ENCODE measurements at regions not wholly inside any gene's neighbourhood (a gene's known extent, or its start where the extent isn't known, plus 50 kb on each side); places are given as distances from the start of the nearest gene placed in this dataset.

DNA sequence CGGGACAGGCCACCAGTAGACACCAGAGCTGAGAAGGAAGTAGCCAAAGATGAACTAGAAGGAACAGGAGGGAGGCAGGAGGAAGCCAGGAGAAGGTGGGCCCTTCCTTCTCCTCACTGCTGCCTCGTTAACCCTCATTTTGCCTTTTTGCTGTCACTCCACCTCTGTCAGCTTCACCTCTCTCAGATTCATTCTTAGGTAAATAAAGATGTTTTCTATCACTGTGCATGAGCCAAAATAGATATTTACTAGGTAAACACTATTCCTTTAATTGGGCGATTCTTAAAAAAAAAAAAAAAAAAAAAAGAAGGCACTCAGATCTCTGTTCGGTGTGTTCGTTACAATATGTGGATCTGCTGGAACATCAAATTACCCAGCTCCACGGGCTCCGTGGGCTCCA, 112.3 kb downstream of the GLUL start:
- Histone ChIP-seq H3K27ac (replicated peaks) (no peak overlapping the region), H3K4me3 (replicated peaks; ENCODE audit: insufficient read depth, low read length) (no peak overlapping the region), H3K27me3 (ENCODE audit: insufficient read depth, poor library complexity, severe bottlenecking) (no peaks in the 10 kb centered on the region)
- no peak for DNase-seq (ENCODE audit: low read depth in 1 of 2, low spot score in 1 of 2)
- TF ChIP-seq, protein P1, sequence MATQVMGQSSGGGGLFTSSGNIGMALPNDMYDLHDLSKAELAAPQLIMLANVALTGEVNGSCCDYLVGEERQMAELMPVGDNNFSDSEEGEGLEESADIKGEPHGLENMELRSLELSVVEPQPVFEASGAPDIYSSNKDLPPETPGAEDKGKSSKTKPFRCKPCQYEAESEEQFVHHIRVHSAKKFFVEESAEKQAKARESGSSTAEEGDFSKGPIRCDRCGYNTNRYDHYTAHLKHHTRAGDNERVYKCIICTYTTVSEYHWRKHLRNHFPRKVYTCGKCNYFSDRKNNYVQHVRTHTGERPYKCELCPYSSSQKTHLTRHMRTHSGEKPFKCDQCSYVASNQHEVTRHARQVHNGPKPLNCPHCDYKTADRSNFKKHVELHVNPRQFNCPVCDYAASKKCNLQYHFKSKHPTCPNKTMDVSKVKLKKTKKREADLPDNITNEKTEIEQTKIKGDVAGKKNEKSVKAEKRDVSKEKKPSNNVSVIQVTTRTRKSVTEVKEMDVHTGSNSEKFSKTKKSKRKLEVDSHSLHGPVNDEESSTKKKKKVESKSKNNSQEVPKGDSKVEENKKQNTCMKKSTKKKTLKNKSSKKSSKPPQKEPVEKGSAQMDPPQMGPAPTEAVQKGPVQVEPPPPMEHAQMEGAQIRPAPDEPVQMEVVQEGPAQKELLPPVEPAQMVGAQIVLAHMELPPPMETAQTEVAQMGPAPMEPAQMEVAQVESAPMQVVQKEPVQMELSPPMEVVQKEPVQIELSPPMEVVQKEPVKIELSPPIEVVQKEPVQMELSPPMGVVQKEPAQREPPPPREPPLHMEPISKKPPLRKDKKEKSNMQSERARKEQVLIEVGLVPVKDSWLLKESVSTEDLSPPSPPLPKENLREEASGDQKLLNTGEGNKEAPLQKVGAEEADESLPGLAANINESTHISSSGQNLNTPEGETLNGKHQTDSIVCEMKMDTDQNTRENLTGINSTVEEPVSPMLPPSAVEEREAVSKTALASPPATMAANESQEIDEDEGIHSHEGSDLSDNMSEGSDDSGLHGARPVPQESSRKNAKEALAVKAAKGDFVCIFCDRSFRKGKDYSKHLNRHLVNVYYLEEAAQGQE (IDR thresholded peaks at IDR 0.05; ENCODE audit: insufficient replicate concordance, low read depth): no peak
- TF ChIP-seq GABPA (IDR thresholded peaks at IDR 0.05; ENCODE audit: low read depth): no peak
- no peak for TF ChIP-seq POLR2AphosphoS5 (IDR thresholded peaks at IDR 0.05; ENCODE audit: low read depth)
- TF ChIP-seq, protein P2, sequence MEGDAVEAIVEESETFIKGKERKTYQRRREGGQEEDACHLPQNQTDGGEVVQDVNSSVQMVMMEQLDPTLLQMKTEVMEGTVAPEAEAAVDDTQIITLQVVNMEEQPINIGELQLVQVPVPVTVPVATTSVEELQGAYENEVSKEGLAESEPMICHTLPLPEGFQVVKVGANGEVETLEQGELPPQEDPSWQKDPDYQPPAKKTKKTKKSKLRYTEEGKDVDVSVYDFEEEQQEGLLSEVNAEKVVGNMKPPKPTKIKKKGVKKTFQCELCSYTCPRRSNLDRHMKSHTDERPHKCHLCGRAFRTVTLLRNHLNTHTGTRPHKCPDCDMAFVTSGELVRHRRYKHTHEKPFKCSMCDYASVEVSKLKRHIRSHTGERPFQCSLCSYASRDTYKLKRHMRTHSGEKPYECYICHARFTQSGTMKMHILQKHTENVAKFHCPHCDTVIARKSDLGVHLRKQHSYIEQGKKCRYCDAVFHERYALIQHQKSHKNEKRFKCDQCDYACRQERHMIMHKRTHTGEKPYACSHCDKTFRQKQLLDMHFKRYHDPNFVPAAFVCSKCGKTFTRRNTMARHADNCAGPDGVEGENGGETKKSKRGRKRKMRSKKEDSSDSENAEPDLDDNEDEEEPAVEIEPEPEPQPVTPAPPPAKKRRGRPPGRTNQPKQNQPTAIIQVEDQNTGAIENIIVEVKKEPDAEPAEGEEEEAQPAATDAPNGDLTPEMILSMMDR (IDR thresholded peaks at IDR 0.05; ENCODE audit: insufficient read depth, low read length): no peak
- TF ChIP-seq SPI1 (IDR thresholded peaks at IDR 0.05; ENCODE audit: borderline replicate concordance, low read depth): no peak

DNA sequence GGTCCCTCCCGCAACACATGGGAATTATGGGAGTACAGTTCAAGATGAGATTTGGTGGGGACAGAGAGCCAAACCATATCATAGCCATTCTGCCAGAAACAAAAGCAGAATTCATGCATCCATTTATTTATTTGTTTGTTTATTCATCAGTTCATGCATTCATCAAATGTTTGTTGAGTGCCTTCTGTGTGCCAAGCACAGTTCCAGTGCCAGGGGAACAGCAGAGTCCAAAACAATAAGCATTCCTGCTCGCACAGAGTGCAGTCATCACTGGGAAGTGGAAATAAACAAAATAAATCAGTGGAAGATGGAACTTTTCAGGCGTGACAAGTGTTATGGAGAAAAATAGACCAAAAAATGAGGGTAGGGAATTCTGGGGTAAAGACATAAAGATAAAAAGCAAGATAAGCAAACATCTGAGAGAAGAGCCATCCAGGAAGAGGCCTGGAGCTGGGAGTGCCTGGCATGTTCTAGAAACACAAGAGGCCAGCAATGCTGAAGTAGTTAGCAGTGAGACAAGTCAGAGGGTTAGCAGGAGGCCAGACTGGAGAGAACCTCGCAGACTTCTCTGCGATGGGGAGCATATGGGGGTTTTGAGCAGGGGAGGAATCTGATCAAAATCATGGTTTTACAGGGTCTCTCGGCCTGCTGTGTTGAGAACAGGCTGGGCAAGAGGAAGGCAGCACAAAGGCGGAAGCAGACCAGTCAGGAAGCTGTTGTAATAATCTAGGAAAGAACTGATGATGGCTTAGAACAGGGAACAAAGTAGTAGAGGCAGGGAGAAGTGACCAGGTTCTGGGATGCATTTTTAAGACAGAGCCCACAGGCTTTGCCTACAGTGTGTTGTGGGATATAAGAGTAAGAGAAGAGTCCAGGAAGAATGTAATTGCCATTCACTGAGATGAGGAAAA, 113.2 kb downstream of the GLUL start:
- Histone ChIP-seq H3K4me3 (replicated peaks; ENCODE audit: insufficient read depth, low read length) (no peak overlapping the region), H3K27me3 (ENCODE audit: insufficient read depth, poor library complexity, severe bottlenecking) (no peaks in the 10 kb centered on the region), H3K27ac (replicated peaks) (no peak overlapping the region; the same call in 1 of the 2 replicates)
- peak in 1 of 2 experiments; percentile 38 for DNase-seq (ENCODE audit: low read depth in 1 of 2, low spot score in 1 of 2)
- TF ChIP-seq POLR2AphosphoS5 (IDR thresholded peaks at IDR 0.05; ENCODE audit: low read depth): no peak
- TF ChIP-seq, protein P1 (IDR thresholded peaks at IDR 0.05; ENCODE audit: insufficient replicate concordance, low read depth): no peak
- no peak for TF ChIP-seq GABPA (IDR thresholded peaks at IDR 0.05; ENCODE audit: low read depth)
- TF ChIP-seq SPI1 (IDR thresholded peaks at IDR 0.05; ENCODE audit: borderline replicate concordance, low read depth): no peak
- TF ChIP-seq, protein P2 (IDR thresholded peaks at IDR 0.05; ENCODE audit: insufficient read depth, low read length): no peak

DNA sequence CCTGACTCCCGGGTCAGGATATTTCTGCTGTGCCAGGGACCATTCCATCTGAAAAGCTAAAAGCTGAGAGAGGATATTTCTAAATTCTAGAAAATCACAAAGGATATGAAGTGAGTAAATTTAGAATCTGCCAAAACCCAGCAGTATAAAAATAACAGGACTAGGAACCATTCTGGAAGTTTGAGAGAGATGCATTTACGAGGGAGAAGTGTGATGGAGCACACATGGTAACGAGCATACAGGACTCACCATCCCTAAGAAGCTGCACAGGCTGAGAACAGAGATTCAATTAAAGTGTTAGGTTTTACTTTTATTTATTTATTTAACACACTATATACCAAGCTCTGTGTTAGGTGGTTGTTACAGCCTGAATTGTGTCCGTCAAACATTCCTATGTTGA, 116.3 kb downstream of the GLUL start:
- Histone ChIP-seq H3K27me3 (ENCODE audit: insufficient read depth, poor library complexity, severe bottlenecking) (no peaks in the 10 kb centered on the region), H3K4me3 (replicated peaks; ENCODE audit: insufficient read depth, low read length) (no peak overlapping the region), H3K27ac (replicated peaks) (no peak overlapping the region)
- TF ChIP-seq GABPA (IDR thresholded peaks at IDR 0.05; ENCODE audit: low read depth): no peak
- TF ChIP-seq, protein P2 (IDR thresholded peaks at IDR 0.05; ENCODE audit: insufficient read depth, low read length): no peak
- TF ChIP-seq POLR2AphosphoS5 (IDR thresholded peaks at IDR 0.05; ENCODE audit: low read depth): no peak
- TF ChIP-seq SPI1 (IDR thresholded peaks at IDR 0.05; ENCODE audit: borderline replicate concordance, low read depth): no peak
- TF ChIP-seq, protein P1 (IDR thresholded peaks at IDR 0.05; ENCODE audit: insufficient replicate concordance, low read depth): no peak
- no peak for DNase-seq (ENCODE audit: low read depth in 1 of 2, low spot score in 1 of 2)
